ENCODE measurements at regions not wholly inside any gene's neighbourhood (a gene's known extent, or its start where the extent isn't known, plus 50 kb on each side); places are given as distances from the start of the nearest gene placed in this dataset.
A peak's percentile ranks its signal among the peaks of the same experiment; 100 is the strongest.

- DNase-seq (ENCODE audit: low spot score) (peak; percentile 37), ATAC-seq (ENCODE audit: low read depth) (no peak)
- Histone ChIP-seq H3K9me3 (ENCODE audit: severe bottlenecking) (peaks cover 6% of the 10 kb centered on the region), H3K36me3 (ENCODE audit: low read depth) (no peaks in the 10 kb centered on the region), H3K27me3 (ENCODE audit: insufficient read depth, poor library complexity, severe bottlenecking) (no peaks in the 10 kb centered on the region), H3K27ac (ENCODE audit: poor library complexity, severe bottlenecking) (no peak overlapping the region), H3K4me3 (ENCODE audit: severe bottlenecking) (no peak overlapping the region), H3K4me1 (ENCODE audit: insufficient read depth, poor library complexity, severe bottlenecking) (no peaks in the 10 kb centered on the region)
- TF ChIP-seq, protein P1, sequence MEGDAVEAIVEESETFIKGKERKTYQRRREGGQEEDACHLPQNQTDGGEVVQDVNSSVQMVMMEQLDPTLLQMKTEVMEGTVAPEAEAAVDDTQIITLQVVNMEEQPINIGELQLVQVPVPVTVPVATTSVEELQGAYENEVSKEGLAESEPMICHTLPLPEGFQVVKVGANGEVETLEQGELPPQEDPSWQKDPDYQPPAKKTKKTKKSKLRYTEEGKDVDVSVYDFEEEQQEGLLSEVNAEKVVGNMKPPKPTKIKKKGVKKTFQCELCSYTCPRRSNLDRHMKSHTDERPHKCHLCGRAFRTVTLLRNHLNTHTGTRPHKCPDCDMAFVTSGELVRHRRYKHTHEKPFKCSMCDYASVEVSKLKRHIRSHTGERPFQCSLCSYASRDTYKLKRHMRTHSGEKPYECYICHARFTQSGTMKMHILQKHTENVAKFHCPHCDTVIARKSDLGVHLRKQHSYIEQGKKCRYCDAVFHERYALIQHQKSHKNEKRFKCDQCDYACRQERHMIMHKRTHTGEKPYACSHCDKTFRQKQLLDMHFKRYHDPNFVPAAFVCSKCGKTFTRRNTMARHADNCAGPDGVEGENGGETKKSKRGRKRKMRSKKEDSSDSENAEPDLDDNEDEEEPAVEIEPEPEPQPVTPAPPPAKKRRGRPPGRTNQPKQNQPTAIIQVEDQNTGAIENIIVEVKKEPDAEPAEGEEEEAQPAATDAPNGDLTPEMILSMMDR (IDR thresholded peaks at IDR 0.05; ENCODE audit: poor library complexity, severe bottlenecking): no peak
Observed at GRCh38 chr12:34390846-34391700, 368.8 kb downstream of the ALG10 start.

- Histone ChIP-seq H3K4me1 (ENCODE audit: insufficient read depth, poor library complexity, severe bottlenecking) (no peaks in the 10 kb centered on the region), H3K4me3 (ENCODE audit: severe bottlenecking) (no peak overlapping the region), H3K9me3 (ENCODE audit: severe bottlenecking) (peaks cover 6% of the 10 kb centered on the region), H3K27ac (ENCODE audit: poor library complexity, severe bottlenecking) (no peak overlapping the region), H3K27me3 (ENCODE audit: insufficient read depth, poor library complexity, severe bottlenecking) (no peaks in the 10 kb centered on the region), H3K36me3 (ENCODE audit: low read depth) (no peaks in the 10 kb centered on the region)
- peak; percentile 20 for DNase-seq (ENCODE audit: low spot score)
- TF ChIP-seq, protein P1 (IDR thresholded peaks at IDR 0.05; ENCODE audit: poor library complexity, severe bottlenecking): no peak
- ATAC-seq (ENCODE audit: low read depth): no peak
Observed at GRCh38 chr12:34391771-34392581, 369.7 kb downstream of the ALG10 start.

GRCh38 chr12:34392741-34393085 lies 370.4 kb downstream of the ALG10 start:
- Histone ChIP-seq H3K4me3 (ENCODE audit: severe bottlenecking) (no peak overlapping the region), H3K27me3 (ENCODE audit: insufficient read depth, poor library complexity, severe bottlenecking) (no peaks in the 10 kb centered on the region), H3K4me1 (ENCODE audit: insufficient read depth, poor library complexity, severe bottlenecking) (no peaks in the 10 kb centered on the region), H3K36me3 (ENCODE audit: low read depth) (no peaks in the 10 kb centered on the region), H3K27ac (ENCODE audit: poor library complexity, severe bottlenecking) (no peak overlapping the region), H3K9me3 (ENCODE audit: severe bottlenecking) (peaks cover 6% of the 10 kb centered on the region)
- DNase-seq (ENCODE audit: low spot score): peak; percentile 43
- TF ChIP-seq, protein P1 (IDR thresholded peaks at IDR 0.05; ENCODE audit: poor library complexity, severe bottlenecking): no peak
- no peak for ATAC-seq (ENCODE audit: low read depth)

- Histone ChIP-seq H3K27ac (ENCODE audit: poor library complexity, severe bottlenecking) (no peak overlapping the region), H3K4me1 (ENCODE audit: insufficient read depth, poor library complexity, severe bottlenecking) (no peaks in the 10 kb centered on the region), H3K27me3 (ENCODE audit: insufficient read depth, poor library complexity, severe bottlenecking) (no peaks in the 10 kb centered on the region), H3K36me3 (ENCODE audit: low read depth) (no peaks in the 10 kb centered on the region), H3K9me3 (ENCODE audit: severe bottlenecking) (peaks cover 6% of the 10 kb centered on the region), H3K4me3 (ENCODE audit: severe bottlenecking) (no peak overlapping the region)
- peak; percentile 34 for DNase-seq (ENCODE audit: low spot score)
- TF ChIP-seq, protein P1 (IDR thresholded peaks at IDR 0.05; ENCODE audit: poor library complexity, severe bottlenecking): no peak
- ATAC-seq (ENCODE audit: low read depth): no peak
Observed at GRCh38 chr12:34393086-34393820, 371.0 kb downstream of the ALG10 start.

Data from RWPE2 (cell line).